ENCODE measurements at regions not wholly inside any gene's neighbourhood (a gene's known extent, or its start where the extent isn't known, plus 50 kb on each side); places are given as distances from the start of the nearest gene placed in this dataset.
"Not testable (repeated sequence)": the region's sequence is repeated elsewhere in the genome, so short reads cannot be mapped to it uniquely, and the experiment has no call there.

- H3K4me3 ChIP-seq (ENCODE audit: low read depth, low read length) = no peak overlapping the region
- TF ChIP-seq, protein P1, sequence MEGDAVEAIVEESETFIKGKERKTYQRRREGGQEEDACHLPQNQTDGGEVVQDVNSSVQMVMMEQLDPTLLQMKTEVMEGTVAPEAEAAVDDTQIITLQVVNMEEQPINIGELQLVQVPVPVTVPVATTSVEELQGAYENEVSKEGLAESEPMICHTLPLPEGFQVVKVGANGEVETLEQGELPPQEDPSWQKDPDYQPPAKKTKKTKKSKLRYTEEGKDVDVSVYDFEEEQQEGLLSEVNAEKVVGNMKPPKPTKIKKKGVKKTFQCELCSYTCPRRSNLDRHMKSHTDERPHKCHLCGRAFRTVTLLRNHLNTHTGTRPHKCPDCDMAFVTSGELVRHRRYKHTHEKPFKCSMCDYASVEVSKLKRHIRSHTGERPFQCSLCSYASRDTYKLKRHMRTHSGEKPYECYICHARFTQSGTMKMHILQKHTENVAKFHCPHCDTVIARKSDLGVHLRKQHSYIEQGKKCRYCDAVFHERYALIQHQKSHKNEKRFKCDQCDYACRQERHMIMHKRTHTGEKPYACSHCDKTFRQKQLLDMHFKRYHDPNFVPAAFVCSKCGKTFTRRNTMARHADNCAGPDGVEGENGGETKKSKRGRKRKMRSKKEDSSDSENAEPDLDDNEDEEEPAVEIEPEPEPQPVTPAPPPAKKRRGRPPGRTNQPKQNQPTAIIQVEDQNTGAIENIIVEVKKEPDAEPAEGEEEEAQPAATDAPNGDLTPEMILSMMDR (IDR thresholded peaks at IDR 0.05; ENCODE audit: borderline replicate concordance, insufficient read depth, low read depth, low read length) = no peak
Measured at GRCh38 chr2:209145941-209146681, 277.7 kb upstream of the MAP2 start.

GRCh38 chr2:209146682-209147320, 277.0 kb upstream of the MAP2 start:
- no peak overlapping the region for H3K4me3 ChIP-seq (ENCODE audit: low read depth, low read length)
- TF ChIP-seq, protein P1 (IDR thresholded peaks at IDR 0.05; ENCODE audit: borderline replicate concordance, insufficient read depth, low read depth, low read length) = no peak

DNA sequence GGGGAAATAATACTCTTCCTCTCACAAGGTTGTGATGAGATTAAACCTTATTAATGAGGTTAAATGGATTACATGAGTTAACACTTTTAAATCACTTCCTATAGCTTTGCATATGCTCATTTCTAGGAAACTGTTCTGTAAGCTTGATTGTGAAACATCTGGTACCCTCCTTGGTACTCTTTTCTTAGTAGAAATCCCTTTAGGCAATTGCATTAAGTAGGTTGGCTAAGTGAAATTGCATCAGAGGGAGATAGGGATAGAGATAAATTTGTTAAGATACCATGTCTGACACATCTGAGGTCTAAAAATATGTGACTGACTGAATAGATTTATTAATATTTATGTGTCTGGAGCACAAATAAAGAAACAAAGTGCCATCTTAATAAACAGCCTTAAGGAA, 275.9 kb upstream of the MAP2 start:
- TF ChIP-seq, protein P1 (IDR thresholded peaks at IDR 0.05; ENCODE audit: borderline replicate concordance, insufficient read depth, low read depth, low read length) = no peak

GRCh38 chr2:209160800-209161588, 262.9 kb upstream of the MAP2 start:
- no peak overlapping the region for H3K4me3 ChIP-seq (ENCODE audit: low read depth, low read length)
- TF ChIP-seq, protein P1 (IDR thresholded peaks at IDR 0.05; ENCODE audit: borderline replicate concordance, insufficient read depth, low read depth, low read length) = no peak

More for the DNA sequence above, 275.9 kb upstream of the MAP2 start:
- H3K4me3 ChIP-seq (ENCODE audit: low read depth, low read length) = no peak overlapping the region

DNA sequence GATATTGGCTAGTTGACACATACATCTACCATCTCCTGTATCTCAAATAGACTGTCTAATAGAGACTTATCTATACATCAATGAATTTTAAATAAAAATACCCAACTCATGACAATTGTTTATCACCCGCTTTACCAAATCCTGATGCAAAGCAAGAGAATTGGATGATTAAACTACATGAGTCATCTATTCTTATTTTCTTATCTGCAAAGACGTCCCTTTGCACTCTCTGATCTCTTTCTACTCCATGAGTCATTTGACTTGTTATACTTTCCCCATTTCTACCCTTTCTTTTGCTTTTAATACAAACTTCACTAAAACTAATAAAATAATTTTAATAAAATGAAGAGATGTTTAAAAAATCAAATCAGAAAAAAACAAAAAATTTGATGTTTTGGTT, 261.7 kb upstream of the MAP2 start:
- H3K4me3 ChIP-seq (ENCODE audit: low read depth, low read length) = no peak overlapping the region
- TF ChIP-seq, protein P1 (IDR thresholded peaks at IDR 0.05; ENCODE audit: borderline replicate concordance, insufficient read depth, low read depth, low read length) = no peak

GRCh38 chr2:209181984-209182383, 241.9 kb upstream of the MAP2 start:
- H3K4me3 ChIP-seq (ENCODE audit: low read depth, low read length) = no peak overlapping the region
- TF ChIP-seq, protein P1 (IDR thresholded peaks at IDR 0.05; ENCODE audit: borderline replicate concordance, insufficient read depth, low read depth, low read length) = no peak

DNA sequence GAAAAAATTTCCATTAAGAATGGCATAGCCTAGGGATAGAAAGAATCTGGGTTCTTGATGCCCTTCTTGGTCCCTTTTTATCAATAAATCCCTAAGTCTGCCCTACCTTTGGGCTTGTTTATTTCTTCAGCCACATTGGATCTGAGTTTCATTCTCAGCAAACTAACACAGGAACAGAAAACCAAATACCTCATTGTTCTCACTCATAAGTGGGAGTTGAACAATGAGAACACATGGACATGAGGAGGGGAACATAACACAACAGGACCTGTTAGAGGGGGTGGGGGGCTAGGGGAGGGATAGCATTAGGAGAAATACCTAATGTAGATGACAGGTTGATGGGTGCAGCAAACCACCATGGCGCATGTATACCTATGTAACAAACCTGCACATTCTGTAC, 237.0 kb upstream of the MAP2 start:
- H3K4me3 ChIP-seq (ENCODE audit: low read depth, low read length) = not testable (repeated sequence)

All from GM12875 (cell line).